Activated CD8-positive, alpha-beta T cell treated with anti-CD3 and anti-CD28 coated beads for 36 hours (primary cell): ENCODE measurements at regions not wholly inside any gene's neighbourhood (a gene's known extent, or its start where the extent isn't known, plus 50 kb on each side); places are given as distances from the start of the nearest gene placed in this dataset.

Experiments
- ATAC-seq: fragments of 200-7000 bp; cut with Tn5 transposase; one replicate; pipeline ENCODE4 v1.10.0; 2021; ENCODE audit warnings: mild to moderate bottlenecking, moderate library complexity
- CTCF ChIA-PET: fragments of 350-600 bp; sonication (Branson Sonifier 250); formaldehyde crosslinking; loops from one replicate; lab custom pipeline; 2021; ENCODE audit warnings: antibody characterized with exemption; lab: Charles Lee
- POLR2A ChIA-PET: fragments of 350-600 bp; sonication (Branson Sonifier 250); formaldehyde crosslinking; loops from one replicate; lab custom pipeline; 2021; ENCODE audit warnings: antibody characterized with exemption; lab: Charles Lee
- DNase-seq: peaks from one replicate; pipeline ENCODE4 v3.0.0-alpha.2; 2020
- H3K27ac Mint-ChIP-seq: one replicate; pipeline ENCODE4 v1.8.0; 2021; ENCODE audit warnings: mild to moderate bottlenecking, mixed read lengths
- H3K27me3 Mint-ChIP-seq: one replicate; pipeline ENCODE4 v1.8.0; 2021; ENCODE audit warnings: mixed read lengths
- H3K36me3 Mint-ChIP-seq: one replicate; pipeline ENCODE4 v1.8.0; 2021; ENCODE audit warnings: low read depth, mixed read lengths
- H3K4me1 Mint-ChIP-seq: one replicate; pipeline ENCODE4 v1.8.0; 2021; ENCODE audit warnings: low read depth, mixed read lengths
- H3K4me3 Mint-ChIP-seq: one replicate; pipeline ENCODE4 v1.8.0; 2021; ENCODE audit warnings: mild to moderate bottlenecking, moderate library complexity, mixed read lengths
- H3K9me3 Mint-ChIP-seq: one replicate; pipeline ENCODE4 v1.8.0; 2021; ENCODE audit warnings: mixed read lengths
- intact Hi-C: fragments of 100-400 bp; cut with micrococcal nuclease; formaldehyde crosslinking; loops from one replicate; pipeline ENCODE4 v1.10.0; 2022
- TF ChIP-seq, protein P1 (sequence below): fragments of 200-600 bp; IDR thresholded peaks from one replicate; pipeline ENCODE4 v1.8.0; 2022; ENCODE audit warnings: antibody characterized with exemption, mild to moderate bottlenecking

DNA sequence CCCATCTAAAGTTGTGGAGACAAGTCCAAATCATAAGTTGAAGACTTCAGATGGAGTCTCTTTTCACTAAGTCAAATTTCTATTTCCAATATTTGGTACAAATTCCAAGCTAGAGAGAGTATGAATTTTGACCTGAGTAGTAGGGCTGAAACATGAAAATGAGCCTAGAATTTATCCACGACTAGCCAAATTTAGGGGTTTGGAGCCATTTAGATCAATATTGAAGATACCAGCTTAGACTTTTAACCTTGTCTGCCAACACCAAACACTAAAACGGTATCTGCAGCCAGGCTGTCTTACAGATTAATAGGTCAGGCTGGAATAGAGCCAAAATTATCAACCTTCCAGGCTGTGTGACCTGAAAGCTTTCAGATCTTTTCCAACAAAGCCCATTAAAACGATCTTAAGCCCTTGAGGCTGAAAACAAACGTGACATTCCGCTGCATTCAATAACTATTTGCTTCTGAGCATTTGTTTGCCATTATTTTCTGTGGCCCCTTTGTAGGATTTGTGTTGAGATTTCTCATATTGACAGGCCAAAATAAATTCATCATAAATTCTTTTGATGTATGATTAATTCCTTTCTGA is 268.7 kb upstream of the DKK2 start:
- H3K27me3 Mint-ChIP-seq, result no peaks in the 10 kb centered on the region
- CTCF ChIA-PET, result no interaction called here

DNA sequence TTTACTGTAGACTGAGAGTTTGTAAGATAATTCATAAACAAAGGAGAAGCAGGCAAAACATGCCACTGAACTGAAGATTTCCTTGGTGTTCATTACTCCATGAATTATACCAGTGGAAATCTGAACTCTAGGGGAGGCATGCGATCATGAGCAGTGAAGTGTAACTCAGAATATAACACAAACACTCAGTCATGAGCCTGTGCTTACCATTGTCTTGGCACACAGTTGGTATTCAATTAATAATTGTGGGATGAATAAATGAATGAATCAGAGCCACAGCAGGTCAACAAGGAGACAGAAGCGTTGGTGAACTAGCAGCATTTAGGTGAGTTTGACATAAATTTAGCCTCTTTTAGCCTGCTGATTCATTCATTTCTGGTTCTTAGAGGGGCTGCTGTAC is 263.5 kb upstream of the DKK2 start:
- Mint-ChIP-seq H3K4me1 (no peaks in the 10 kb centered on the region), H3K27me3 (peaks cover 2% of the 10 kb centered on the region), H3K9me3 (no peaks in the 10 kb centered on the region), H3K4me3 (no peak overlapping the region), H3K36me3 (no peaks in the 10 kb centered on the region), H3K27ac (no peak overlapping the region)
- DNase-seq (no peak), ATAC-seq (no peak)
- CTCF ChIA-PET, result no interaction called here
- TF ChIP-seq, protein P1, sequence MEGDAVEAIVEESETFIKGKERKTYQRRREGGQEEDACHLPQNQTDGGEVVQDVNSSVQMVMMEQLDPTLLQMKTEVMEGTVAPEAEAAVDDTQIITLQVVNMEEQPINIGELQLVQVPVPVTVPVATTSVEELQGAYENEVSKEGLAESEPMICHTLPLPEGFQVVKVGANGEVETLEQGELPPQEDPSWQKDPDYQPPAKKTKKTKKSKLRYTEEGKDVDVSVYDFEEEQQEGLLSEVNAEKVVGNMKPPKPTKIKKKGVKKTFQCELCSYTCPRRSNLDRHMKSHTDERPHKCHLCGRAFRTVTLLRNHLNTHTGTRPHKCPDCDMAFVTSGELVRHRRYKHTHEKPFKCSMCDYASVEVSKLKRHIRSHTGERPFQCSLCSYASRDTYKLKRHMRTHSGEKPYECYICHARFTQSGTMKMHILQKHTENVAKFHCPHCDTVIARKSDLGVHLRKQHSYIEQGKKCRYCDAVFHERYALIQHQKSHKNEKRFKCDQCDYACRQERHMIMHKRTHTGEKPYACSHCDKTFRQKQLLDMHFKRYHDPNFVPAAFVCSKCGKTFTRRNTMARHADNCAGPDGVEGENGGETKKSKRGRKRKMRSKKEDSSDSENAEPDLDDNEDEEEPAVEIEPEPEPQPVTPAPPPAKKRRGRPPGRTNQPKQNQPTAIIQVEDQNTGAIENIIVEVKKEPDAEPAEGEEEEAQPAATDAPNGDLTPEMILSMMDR, result no peak
- POLR2A ChIA-PET, result no interaction called here
- intact Hi-C loops, result no loop called here

More for the DNA sequence above, 268.7 kb upstream of the DKK2 start:
- intact Hi-C loops, result no loop called here
- POLR2A ChIA-PET, result no interaction called here
- Mint-ChIP-seq H3K9me3 (no peaks in the 10 kb centered on the region), H3K4me3 (no peak overlapping the region), H3K27ac (no peak overlapping the region), H3K4me1 (no peaks in the 10 kb centered on the region), H3K36me3 (no peaks in the 10 kb centered on the region)
- no peak for ATAC-seq
- no peak for DNase-seq
- TF ChIP-seq, protein P1, result no peak

DNA sequence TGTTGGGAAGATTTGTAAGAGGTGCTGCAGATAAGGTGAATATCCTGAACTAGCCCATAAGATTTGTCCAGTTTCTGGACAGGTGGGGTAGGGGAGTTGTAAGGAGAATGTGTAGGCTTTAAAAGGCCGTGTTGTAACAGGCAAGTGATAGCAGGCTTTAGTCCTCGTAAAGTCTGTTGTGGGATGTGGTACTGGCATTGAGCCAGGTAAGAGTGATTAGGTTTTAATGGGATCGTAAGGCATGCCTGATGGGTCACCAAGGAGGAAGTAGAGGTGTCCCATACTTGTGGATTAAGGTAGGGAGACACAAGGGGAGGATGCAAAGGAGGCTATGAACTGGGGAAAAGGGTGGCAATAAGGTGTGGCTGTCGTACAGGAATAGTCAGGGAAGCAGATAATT is 256.9 kb upstream of the DKK2 start:
- ChIA-PET POLR2A (no interaction called here), CTCF (no interaction called here)
- ATAC-seq (no peak), DNase-seq (no peak)
- TF ChIP-seq, protein P1, result no peak
- Mint-ChIP-seq H3K36me3 (no peaks in the 10 kb centered on the region), H3K4me1 (no peaks in the 10 kb centered on the region), H3K27ac (no peak overlapping the region), H3K27me3 (peaks cover 6% of the 10 kb centered on the region), H3K4me3 (no peak overlapping the region), H3K9me3 (no peaks in the 10 kb centered on the region)
- intact Hi-C loops, result no loop called here

DNA sequence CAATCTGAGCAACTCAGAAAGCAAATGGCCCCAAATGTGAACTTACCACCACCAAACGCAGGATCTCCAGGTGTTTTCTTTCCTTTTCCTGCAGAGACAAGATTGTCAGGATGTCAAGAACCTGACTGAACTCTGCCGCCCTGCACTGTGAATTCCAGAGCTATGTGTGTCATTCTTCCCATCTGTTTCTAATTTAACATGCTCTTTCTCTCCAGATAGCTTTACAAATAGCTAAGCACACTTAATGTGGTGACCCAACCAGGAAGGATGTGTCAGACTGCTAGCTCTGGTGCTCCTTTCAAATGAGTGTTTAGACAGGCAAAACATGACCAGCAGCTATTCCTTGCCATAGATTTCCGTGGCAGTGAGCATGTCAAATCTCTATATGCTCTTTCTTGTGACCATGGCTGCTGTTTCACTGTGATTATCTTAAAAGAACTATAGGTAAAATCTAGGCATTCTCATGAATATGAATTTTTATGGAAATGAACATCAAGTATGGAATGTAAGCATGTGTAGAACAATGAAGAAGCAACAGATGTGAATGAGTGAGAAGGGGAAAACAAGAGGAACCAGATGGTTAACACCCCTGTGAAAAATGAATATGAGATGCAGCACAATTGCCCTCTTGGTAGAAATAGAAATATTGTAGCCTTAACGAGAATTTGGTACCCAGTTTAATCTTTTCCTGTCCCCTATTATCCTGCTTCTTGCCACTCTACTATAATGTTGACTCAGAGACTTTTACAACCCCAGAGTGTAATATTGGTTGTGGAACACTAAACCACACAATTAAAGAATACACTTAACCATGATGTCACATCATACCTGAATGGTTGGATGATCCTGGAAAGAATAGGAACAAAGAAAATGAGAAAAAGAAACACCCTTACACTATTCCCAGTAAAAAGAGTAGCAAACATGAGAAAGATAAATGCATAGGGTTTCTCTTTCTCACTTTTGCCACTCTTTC is 247.8 kb upstream of the DKK2 start:
- H3K4me3 Mint-ChIP-seq, result no peak overlapping the region
- no peak overlapping the region for H3K27ac Mint-ChIP-seq
- DNase-seq (no peak), ATAC-seq (no peak)
- TF ChIP-seq, protein P1, result no peak
- no peaks in the 10 kb centered on the region for H3K4me1 Mint-ChIP-seq
- ChIA-PET POLR2A (no interaction called here), CTCF (no interaction called here)
- no peaks in the 10 kb centered on the region for H3K27me3 Mint-ChIP-seq
- intact Hi-C loops, result no loop called here
- no peaks in the 10 kb centered on the region for H3K9me3 Mint-ChIP-seq
- no peaks in the 10 kb centered on the region for H3K36me3 Mint-ChIP-seq

DNA sequence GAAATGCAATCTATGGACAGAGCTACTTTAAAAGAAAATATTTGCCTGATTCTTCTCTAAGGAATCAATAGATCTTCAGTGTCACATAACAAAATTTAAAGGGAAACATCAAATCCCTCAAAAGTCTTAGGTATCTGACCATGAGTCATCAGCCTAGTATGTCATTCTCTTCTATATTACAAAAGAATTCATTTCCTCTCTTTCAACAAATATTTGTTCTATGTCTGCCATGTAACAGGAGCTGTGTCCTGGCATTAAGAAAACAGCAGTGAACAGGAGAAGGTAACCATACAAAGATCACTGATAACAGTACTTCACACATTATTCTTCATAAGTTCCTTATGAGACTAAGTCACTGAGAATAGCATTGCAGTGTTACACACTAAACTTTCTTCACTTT is 243.6 kb upstream of the DKK2 start:
- intact Hi-C loops, result no loop called here
- no peaks in the 10 kb centered on the region for H3K36me3 Mint-ChIP-seq
- no peaks in the 10 kb centered on the region for H3K27me3 Mint-ChIP-seq
- ChIA-PET CTCF (interaction anchor here (0.6 kb wide), 1 partner anchor 19 kb away, joined by 3 read pairs; no protein-coding TSS in a partner anchor), POLR2A (no interaction called here)
- no peak for ATAC-seq
- no peaks in the 10 kb centered on the region for H3K4me1 Mint-ChIP-seq
- no peak for DNase-seq
- TF ChIP-seq, protein P1, result no peak
- no peak overlapping the region for H3K27ac Mint-ChIP-seq
- no peak overlapping the region for H3K4me3 Mint-ChIP-seq
- no peaks in the 10 kb centered on the region for H3K9me3 Mint-ChIP-seq
